Stimulated activated CD4-positive, alpha-beta T cell treated with anti-CD3 and anti-CD28 coated beads, Interleukin-15, amount 100 ng/mL, for 48 hours (primary cell): ENCODE measurements at regions not wholly inside any gene's neighbourhood (a gene's known extent, or its start where the extent isn't known, plus 50 kb on each side); places are given as distances from the start of the nearest gene placed in this dataset.
"Not testable (repeated sequence)": the region's sequence is repeated elsewhere in the genome, so short reads cannot be mapped to it uniquely, and the experiment has no call there.

Experiments used
- DNase-seq, 2 donors: peaks; one replicate each; pipeline ENCODE4 v3.0.0-alpha.2; 2020; ENCODE audit warnings: low read depth in 2 of 2

DNA sequence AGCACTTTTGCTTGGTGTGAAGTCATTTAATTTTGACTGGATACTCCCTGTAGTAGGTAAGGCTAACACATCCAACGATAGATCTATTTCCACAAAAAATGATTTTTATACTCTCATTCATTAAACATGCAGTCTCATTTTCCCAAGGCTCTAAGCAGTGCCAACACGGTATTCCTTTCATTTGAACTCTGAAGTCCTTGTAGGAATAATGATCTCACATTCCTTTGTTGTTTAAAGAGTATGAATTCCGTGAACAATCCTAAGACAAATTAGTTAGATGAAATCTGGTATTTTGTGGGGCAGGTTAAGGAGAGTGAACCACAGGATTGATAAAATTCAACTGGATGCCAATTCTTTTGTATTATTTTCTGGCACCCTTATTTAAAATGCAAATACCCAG, 66.6 kb downstream of the LACC1 start:
- no peak for DNase-seq

GRCh38 chr13:43947897-43948458, 68.3 kb downstream of the LACC1 start:
- DNase-seq = no peak

DNA sequence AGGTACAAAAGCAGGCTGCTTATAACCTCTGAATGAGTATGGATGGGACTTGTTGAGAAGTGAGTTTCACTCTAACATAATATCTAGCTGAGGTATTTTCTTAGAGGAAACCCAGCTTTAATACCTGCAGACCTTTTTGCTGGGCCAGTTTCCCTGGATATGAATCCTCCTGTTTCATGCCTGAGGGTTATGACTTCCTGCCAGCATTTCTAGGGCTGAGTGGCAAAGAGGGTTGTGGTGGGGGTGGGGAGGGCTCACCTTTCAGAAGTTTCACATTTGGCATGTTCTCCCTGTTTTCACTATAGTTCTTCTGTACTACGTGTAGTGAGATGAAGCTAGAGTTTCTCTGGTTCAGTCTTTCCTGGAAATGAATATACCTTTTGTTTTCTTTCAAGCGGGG, 73.7 kb downstream of the LACC1 start:
- DNase-seq = no peak

- not testable (repeated sequence) for DNase-seq
These were observed 77.3 kb downstream of the LACC1 start for GRCh38 chr13:43956975-43957374.

- no peak for DNase-seq
These were observed 79.6 kb downstream of the LACC1 start for GRCh38 chr13:43959291-43959690.

- no peak for DNase-seq
These were observed 82.2 kb downstream of the LACC1 start for GRCh38 chr13:43961909-43962308.

GRCh38 chr13:43963726-43964125, 84.0 kb downstream of the LACC1 start:
- no peak for DNase-seq

DNA sequence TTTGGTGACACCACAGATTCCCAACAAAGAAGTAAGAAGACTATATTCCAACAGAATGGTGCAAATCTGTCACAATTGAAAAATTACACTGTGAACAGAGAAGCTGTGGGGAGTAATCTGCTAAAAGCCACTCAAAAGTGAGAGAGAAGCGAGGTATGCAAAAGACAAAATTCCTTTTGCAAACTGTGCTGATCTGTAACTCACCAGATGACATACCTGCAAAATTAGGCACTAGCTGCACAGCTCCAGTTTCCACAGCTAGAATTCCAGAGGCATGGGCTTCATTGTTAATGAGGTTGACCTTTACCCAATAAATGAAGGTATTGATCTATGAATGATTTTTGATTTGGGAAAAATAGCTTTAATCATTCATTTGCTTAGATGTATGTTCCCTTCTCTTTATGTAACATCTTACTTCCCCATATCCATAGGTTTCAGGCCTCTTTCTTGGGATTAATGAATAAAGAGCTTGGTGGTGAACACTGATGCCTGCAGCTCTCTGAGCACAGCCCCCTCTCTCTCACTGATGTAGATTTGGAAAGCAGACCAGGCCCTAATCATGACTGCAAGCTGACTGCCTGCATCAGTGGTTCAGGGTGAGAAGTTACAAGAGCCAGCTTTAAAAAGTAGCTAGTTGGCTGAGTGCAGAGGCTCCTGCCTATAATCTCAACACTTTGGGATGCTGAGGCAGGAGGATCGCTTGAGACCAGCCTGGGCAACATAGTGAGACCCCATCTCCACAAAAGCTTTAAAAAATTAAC, 85.2 kb downstream of the LACC1 start:
- no peak for DNase-seq

DNA sequence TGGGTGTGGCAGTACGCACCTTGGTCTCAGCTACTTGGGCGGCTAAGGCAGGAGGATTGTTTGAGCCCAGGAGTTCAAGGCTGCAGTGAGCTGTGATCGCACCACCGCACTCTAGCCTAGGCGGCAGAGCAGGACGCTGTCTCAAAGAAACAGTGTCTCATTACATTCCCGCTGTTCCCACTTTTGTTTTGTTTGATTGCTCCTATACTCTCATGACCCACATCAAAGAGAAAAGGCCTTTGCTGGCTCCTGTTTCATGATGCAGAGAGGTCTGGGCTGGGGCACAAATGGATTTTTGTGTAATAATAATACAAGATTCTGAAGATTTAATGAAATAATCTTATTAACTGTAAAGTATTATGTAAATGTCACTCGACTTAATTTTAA, 85.7 kb downstream of the LACC1 start:
- DNase-seq = no peak

GRCh38 chr13:43968251-43968942, 88.7 kb downstream of the LACC1 start:
- DNase-seq = not testable (repeated sequence)

DNA sequence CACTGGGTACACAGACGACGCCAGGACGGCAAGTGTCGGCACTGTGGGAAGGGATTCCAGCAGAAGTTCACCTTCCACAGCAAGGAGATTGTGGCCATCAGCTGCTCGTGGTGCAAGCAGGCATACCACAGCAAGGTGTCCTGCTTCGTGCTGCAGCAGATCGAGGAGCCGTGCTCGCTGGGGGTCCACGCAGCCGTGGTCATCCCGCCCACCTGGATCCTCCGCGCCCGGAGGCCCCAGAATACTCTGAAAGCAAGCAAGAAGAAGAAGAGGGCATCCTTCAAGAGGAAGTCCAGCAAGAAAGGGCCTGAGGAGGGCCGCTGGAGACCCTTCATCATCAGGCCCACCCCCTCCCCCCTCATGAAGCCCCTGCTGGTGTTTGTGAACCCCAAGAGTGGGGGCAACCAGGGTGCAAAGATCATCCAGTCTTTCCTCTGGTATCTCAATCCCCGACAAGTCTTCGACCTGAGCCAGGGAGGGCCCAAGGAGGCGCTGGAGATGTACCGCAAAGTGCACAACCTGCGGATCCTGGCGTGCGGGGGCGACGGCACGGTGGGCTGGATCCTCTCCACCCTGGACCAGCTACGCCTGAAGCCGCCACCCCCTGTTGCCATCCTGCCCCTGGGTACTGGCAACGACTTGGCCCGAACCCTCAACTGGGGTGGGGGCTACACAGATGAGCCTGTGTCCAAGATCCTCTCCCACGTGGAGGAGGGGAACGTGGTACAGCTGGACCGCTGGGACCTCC, 89.4 kb downstream of the LACC1 start:
- not testable (repeated sequence) for DNase-seq

- not testable (repeated sequence) for DNase-seq
These were observed 90.2 kb downstream of the LACC1 start for GRCh38 chr13:43969919-43970318.

DNA sequence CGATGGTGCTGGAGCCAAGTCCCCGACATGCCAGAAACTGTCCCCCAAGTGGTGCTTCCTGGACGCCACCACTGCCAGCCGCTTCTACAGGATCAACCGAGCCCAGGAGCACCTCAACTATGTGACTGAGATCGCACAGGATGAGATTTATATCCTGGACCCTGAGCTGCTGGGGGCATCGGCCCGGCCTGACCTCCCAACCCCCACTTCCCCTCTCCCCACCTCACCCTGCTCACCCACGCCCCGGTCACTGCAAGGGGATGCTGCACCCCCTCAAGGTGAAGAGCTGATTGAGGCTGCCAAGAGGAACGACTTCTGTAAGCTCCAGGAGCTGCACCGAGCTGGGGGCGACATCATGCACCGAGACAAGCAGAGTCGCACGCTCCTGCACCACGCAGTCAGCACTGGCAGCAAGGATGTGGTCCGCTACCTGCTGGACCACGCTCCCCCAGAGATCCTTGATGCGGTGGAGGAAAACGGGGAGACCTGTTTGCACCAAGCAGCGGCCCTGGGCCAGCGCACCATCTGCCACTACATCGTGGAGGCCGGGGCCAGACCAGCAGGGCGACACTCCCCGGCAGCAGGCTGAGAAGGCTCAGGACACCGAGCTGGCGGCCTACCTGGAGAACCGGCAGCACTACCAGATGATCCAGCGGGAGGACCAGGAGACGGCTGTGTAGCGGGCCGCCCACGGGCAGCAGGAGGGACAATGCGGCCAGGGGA, 91.0 kb downstream of the LACC1 start:
- DNase-seq = not testable (repeated sequence)

DNA sequence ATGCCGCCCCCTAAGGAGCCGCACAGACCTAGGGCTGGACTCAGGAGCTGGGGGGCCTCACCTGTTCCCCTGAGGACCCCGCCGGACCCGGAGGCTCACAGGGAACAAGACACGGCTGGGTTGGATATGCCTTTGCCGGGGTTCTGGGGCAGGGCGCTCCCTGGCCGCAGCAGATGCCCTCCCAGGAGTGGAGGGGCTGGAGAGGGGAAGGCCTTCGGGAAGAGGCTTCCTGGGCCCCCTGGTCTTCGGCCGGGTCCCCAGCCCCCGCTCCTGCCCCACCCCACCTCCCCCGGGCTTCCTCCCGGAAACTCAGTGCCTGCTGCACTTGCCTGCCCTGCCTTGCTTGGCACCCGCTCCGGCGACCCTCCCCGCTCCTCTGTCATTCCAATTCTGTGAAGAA, 91.6 kb downstream of the LACC1 start:
- not testable (repeated sequence) for DNase-seq

GRCh38 chr13:43977911-43978310, 98.2 kb downstream of the LACC1 start:
- no peak for DNase-seq

- no peak for DNase-seq
These were observed 99.0 kb downstream of the LACC1 start for GRCh38 chr13:43978688-43979087.

- DNase-seq = no peak
These were observed 99.8 kb downstream of the LACC1 start for GRCh38 chr13:43979492-43979891.

DNA sequence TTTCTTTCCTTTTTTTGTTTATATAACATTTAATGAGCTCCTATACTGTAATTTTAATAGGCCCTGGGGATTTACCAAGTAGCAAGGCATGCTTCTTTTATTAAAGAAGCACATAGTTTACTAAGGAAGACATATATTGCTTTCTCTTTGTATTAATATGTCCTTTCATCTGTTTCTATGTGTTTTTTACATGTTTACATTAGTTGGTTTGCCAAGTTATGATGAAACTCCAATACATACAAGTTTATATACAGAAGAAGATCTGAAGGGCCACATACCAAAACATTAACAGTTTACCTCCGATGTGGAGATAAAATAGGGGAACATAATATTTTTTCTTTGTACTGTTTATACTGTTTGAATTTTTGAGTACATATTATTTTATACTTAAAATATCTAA, 100.9 kb downstream of the LACC1 start:
- DNase-seq = no peak

- DNase-seq = no peak
These were observed 101.4 kb downstream of the LACC1 start for GRCh38 chr13:43981091-43981490.

- no peak for DNase-seq
These were observed 102.0 kb downstream of the LACC1 start for GRCh38 chr13:43981512-43982301.

DNA sequence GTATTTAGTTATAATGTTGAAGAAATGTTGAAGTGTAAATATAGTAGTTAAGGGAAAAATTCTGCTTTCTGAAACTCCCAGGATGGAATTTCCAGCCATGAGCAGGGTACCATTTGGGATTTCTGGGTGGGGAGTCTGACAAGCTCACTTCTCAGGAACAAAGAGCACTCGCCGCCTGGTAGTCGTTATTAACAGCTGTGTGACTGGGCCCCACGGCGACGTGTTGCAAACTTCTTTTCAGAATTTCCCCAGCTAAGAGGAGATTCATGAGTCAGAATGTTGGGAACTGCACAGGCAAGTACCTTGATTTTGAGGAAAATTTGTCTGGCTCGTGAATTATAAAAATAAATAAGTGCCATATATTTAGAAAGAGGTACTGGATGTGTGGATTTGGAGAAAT, 103.7 kb downstream of the LACC1 start:
- DNase-seq = no peak
